ENCODE measurements at regions not wholly inside any gene's neighbourhood (a gene's known extent, or its start where the extent isn't known, plus 50 kb on each side); places are given as distances from the start of the nearest gene placed in this dataset.
"Not testable (repeated sequence)": the region's sequence is repeated elsewhere in the genome, so short reads cannot be mapped to it uniquely, and the experiment has no call there.

DNA sequence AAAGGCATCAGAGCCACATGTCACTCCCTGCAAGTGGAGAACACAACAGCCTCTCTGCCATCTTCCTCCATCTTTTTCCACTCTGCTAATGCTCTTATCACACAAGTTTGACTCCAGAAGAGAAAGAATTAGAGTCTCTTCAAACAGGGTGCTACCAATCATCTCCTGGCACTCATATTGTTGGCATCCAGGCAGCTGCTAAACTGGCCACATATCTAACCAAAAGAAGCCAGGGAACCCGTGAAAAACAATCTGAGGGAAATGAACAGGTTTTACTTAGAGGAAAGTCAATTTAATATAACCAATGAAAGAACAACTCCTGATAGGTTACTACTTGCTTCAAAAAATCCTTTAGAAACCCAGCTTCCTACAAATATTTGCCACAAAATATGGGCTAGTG lies 117.2 kb downstream of the SLC25A46 start:
- in situ Hi-C loops (cut with HindIII; ENCODE audit: low pct_ligation_motif_present, low pct_unique_long_range_greater_than_20kb, low sequenced_read_pairs): no loop called here
- DNase-seq: no peak

DNA sequence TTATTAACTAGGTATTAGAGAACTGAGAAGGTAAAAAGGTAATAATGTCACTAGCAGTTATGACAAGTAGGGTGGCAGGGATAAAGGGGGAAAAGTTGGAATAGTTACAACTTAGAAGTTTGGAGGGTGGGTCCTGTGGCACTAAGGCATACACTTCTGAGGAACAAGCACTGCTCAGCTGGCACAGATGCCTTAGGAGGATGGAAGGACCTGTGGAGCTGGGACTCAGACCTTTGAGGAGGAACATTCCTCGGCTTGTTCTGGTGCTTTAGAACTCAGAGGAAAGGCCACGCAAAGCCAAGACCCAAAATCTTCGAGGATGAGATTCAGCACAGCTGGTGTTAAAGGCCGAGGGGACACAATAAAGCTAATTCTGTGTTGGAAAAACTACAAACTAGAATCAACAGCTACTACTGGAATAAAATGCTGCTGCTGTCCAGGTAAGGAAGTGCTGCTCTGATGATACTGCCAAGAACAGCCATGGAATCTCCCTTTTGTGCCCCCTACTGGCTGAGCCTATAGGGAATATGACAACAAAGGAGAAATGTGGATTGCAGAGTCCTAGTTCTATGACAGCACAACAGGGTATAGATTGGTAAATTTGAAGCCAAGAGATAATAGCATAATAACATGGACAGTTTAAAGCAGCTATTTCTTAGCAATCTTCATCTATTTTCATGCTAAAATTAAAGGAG lies 126.7 kb downstream of the SLC25A46 start:
- in situ Hi-C loops (cut with HindIII; ENCODE audit: low pct_ligation_motif_present, low pct_unique_long_range_greater_than_20kb, low sequenced_read_pairs): no loop called here
- DNase-seq: peak; percentile 51

DNA sequence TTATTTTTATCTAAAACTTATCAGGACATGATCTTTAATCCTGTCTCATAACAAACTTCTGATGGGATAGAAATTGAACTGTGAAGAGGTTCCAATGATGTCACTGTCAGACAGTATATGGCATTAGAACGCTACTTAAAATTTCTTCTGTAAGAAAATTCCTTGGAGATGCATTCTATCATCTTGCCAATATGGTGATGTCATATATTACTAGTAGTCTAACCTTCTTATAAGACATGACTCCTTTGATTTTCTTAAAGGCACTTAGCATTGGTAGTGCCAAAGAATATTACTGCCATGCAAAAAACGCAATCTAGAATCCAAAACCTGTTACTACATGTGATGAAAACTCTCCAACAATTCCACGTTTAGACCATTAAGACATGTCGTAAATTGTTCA lies 131.1 kb downstream of the SLC25A46 start:
- in situ Hi-C loops (cut with HindIII; ENCODE audit: low pct_ligation_motif_present, low pct_unique_long_range_greater_than_20kb, low sequenced_read_pairs): no loop called here
- DNase-seq: no peak

DNA sequence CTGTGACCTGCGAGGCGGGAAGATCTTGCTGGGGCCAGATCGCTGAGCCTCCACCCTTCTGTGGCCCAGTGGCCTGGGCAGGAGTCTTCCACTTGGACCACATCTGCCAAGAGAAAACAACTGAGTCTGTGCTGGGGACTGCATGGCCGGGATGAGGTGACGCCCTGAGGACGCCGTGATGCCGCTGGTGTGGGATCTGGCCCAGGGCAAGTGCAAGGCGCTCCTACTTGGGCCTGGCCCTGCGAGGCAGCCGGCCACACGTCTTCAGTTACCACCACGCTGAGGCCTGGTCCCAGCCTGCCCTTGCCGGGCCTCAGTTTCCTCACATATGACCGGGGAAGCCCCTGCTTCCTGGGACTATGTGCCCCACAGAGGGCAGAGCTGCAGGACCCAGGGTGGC lies 133.4 kb downstream of the SLC25A46 start:
- no peak for DNase-seq
- in situ Hi-C loops (cut with HindIII; ENCODE audit: low pct_ligation_motif_present, low pct_unique_long_range_greater_than_20kb, low sequenced_read_pairs): no loop called here

DNA sequence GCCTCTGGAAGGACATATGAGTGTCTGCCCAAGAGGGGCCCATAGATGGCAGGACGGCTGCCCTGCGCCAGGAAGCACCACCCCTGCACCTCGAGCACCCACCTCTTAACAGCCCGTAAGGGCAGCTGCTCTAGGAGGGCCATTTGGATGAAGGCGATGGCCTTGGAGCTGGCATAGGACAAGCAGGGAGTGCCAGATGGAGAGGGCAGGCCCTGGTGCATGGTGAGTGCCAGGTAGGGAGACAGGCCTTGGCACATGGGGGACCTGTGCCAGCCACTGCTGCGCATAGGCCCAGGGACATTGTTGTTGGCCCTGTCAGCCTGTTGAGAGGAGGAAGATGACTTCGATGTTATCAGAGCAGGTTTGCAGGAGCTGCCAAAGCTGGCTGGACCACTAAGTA lies 134.2 kb downstream of the SLC25A46 start:
- no peak for DNase-seq
- in situ Hi-C loops (cut with HindIII; ENCODE audit: low pct_ligation_motif_present, low pct_unique_long_range_greater_than_20kb, low sequenced_read_pairs): no loop called here

DNA sequence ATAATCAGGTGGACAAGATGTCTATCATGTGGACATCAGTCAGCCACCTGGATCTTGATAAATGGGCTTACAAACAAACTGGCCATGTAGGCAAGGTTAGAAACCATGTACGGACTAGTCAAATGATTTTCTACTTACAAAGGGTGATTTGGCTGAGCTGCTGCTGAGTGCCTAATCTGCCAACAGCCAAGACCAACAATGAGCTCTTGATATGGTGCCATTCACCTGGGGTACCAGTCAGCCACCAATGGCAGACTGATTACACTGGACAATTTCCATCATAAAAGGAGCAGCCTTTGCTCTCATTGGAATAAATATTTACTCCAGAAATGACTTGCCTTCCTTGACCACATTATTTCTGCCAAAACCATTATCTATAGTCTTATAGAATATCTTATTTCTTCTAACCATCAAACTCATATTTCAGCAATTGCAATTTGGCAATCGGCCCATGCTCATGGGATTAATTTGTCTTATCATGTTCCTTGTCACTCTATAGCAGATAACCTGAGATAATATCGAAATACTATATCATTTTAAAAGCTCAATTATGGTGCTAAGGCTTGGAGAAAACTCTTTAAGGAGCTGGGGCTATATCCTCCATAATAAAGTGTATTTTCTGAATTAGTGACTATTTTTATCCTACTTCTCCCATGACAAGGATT lies 135.1 kb downstream of the SLC25A46 start:
- DNase-seq: no peak
- in situ Hi-C loops (cut with HindIII; ENCODE audit: low pct_ligation_motif_present, low pct_unique_long_range_greater_than_20kb, low sequenced_read_pairs): no loop called here

DNA sequence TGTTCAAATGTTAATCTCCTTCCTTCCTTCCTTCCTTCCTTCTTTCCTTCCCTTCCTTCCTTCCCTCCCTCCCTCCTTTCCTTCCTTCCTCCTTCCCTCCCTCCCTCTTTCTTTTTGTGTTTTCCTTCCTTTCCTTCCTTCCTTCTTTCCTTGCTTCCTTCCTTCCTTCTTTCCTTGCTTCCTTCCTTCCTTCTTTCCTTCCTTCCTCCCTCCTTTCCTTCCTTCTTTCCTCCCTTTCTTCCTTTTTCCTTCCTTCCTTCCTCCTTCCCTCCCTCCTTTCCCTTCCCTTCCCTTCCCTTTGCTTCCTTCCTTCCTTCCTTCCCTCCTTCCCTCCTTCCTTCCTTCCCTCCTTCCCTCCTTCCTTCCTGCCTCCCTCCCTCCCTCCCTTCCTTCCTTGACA lies 136.3 kb downstream of the SLC25A46 start:
- DNase-seq; in situ Hi-C loops (cut with HindIII; ENCODE audit: low pct_ligation_motif_present, low pct_unique_long_range_greater_than_20kb, low sequenced_read_pairs): not testable (repeated sequence)

DNA sequence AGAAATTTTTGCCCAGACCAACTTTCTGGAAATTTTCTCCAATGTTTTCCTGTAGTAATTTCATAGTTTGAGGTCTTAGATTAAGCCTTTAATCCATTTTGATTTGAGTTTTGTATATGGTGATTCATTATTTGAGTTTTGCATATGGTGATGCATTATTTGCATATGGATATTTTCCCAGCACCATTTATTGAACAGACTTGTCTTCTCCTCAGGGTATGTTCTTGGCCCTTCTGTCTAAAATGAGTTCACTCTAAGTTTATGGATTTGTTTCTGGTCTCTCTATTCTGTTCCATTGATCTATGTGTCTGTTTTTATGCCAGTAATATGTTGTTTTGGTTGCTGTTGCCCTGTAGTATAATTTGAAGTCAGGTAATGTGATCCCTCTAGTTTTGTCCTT lies 139.3 kb downstream of the SLC25A46 start:
- in situ Hi-C loops (cut with HindIII; ENCODE audit: low pct_ligation_motif_present, low pct_unique_long_range_greater_than_20kb, low sequenced_read_pairs): no loop called here
- DNase-seq: no peak

DNA sequence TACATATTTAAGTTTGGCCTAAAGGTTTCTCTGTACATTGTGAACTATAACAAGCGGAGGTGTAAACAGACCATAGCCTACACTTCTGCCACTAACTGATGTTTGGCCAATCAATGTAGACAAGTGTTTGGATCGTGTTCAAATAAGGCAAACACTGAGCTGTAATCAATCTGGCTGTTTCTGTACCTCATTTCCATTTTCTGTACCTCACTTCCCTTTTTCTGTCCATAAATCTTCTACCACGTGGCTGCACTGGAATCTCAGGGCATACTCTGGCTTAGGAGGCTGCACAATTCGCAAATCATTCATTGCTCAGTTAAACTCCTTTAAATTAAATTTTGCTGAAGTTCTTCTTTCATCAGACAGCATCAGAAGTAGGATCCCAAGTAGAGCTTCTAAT lies 140.9 kb downstream of the SLC25A46 start:
- DNase-seq: no peak
- in situ Hi-C loops (cut with HindIII; ENCODE audit: low pct_ligation_motif_present, low pct_unique_long_range_greater_than_20kb, low sequenced_read_pairs): no loop called here

DNA sequence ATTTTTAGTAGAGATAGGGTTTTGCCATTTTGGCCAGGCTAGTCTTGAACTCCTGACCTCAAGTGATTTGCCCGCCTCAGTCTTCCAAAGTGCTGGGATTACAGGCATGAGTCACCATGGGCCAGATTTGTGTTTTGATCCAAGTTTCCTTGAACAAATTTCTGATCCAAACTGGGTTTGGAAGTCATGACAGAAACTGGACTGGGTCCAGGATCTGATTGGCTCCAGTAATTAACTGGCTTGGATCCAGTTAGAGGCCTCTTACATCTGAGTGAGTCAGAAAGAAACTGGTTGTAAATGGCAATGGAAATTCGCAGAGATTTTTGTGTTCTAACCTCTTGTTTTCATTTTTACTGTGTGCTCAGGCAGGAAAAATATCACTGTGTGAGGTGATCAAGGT lies 141.6 kb downstream of the SLC25A46 start:
- peak; percentile 5 for DNase-seq
- in situ Hi-C loops (cut with HindIII; ENCODE audit: low pct_ligation_motif_present, low pct_unique_long_range_greater_than_20kb, low sequenced_read_pairs): no loop called here

DNA sequence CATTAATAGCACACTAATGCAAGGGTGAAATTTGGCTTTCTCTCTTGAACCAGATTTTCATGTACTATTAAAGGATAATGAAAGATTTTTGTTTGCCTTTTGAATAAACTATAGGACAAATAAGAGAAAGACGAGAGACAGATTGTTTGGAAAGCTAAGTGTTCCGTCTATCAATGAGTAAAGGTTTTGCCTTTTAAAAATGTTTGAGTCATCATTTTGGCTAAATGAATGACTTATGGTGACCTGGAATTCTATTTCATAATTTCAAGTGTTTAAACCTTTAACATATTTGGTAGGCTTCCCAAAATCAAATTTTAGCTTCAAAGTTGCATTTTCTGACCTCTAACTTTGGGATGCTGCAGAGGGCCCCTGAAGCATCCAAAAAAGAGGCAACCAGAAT lies 145.2 kb downstream of the SLC25A46 start:
- no peak for DNase-seq
- in situ Hi-C loops (cut with HindIII; ENCODE audit: low pct_ligation_motif_present, low pct_unique_long_range_greater_than_20kb, low sequenced_read_pairs): no loop called here

DNA sequence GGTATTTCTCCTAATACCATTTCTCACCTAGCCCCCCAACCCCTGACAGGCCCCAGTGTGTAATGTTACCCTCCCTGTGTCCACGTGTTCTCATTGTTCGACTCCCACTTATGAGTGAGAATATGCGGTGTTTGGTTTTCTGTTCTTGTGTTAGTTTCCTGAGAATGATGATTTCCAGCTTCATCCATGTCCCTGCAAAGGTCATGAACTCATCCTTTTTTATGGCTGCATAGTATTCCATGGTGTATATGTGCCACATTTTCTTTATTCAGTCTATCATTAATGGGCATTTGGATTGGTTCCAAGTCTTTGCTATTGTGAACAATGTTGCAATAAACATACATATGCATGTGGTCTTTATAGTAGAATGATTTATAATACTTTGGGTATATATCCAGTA lies 148.4 kb downstream of the SLC25A46 start:
- in situ Hi-C loops (cut with HindIII; ENCODE audit: low pct_ligation_motif_present, low pct_unique_long_range_greater_than_20kb, low sequenced_read_pairs); DNase-seq: not testable (repeated sequence)

DNA sequence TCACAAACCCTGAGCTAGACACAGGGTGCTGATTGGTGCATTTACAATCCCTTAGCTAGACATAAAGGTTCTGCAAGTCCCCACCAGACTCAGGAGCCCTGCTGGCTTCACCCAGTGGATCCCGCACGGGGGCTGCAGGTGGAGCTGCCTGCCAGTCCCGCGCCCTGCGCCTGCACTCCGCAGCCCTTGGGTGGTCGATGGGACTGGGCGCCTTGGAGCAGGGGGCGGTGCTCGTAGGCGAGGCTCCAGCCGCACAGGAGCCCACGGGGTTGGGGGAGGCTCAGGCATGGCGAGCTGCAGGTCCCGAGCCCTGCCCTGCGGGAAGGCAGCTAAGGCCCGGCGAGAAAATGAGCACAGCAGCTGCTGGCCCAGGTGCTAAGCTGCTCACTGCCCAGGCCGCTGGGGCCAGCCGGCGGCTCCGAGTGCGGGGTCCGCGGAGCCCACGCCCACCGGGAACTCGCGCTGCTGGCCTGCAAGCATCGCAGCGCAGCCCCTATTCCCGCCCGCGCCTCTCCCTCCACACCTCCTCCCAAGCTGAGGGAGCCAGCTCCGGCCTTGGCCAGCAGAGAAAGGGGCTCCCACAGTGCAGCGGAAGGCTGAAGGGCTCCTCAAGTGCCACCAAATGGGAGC lies 155.2 kb downstream of the SLC25A46 start:
- DNase-seq; in situ Hi-C loops (cut with HindIII; ENCODE audit: low pct_ligation_motif_present, low pct_unique_long_range_greater_than_20kb, low sequenced_read_pairs): not testable (repeated sequence)

DNA sequence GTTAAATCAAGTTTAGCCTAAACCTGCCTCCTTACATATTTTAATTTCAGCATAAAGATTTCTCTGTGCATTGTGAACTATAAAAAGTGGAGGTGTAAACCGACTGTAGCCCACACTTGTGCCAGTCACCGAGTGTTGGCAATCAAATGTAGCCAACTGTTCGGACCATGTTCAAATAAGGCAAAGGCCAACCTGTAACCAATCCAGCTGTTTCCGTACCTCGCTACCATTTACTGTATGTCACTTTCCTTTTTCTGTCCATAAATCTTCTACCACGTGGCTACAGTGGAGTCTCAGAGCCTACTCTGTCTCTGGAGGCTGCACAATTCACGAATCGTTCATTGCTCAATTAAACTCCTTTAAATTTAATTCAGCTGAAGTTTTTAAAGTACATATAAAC lies 156.0 kb downstream of the SLC25A46 start:
- DNase-seq: no peak
- in situ Hi-C loops (cut with HindIII; ENCODE audit: low pct_ligation_motif_present, low pct_unique_long_range_greater_than_20kb, low sequenced_read_pairs): no loop called here

DNA sequence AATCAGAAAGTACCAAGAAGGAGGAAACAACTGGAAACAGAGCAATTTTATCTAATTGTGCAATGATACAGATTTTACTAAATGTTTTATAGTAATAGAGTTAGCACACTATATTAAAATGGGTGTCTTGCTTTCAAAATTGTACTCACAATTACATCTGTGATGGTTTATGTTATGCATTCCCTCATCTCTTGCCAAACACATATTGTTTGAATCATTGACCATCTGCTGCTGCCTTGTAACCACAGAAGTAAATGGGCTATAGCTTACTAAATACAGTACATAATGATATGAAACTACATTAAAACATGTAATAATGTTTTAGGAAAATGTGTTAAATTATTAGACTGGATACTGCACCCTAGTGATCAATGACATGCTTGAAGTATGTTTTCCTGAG lies 158.1 kb downstream of the SLC25A46 start:
- no peak for DNase-seq
- in situ Hi-C loops (cut with HindIII; ENCODE audit: low pct_ligation_motif_present, low pct_unique_long_range_greater_than_20kb, low sequenced_read_pairs): no loop called here

DNA sequence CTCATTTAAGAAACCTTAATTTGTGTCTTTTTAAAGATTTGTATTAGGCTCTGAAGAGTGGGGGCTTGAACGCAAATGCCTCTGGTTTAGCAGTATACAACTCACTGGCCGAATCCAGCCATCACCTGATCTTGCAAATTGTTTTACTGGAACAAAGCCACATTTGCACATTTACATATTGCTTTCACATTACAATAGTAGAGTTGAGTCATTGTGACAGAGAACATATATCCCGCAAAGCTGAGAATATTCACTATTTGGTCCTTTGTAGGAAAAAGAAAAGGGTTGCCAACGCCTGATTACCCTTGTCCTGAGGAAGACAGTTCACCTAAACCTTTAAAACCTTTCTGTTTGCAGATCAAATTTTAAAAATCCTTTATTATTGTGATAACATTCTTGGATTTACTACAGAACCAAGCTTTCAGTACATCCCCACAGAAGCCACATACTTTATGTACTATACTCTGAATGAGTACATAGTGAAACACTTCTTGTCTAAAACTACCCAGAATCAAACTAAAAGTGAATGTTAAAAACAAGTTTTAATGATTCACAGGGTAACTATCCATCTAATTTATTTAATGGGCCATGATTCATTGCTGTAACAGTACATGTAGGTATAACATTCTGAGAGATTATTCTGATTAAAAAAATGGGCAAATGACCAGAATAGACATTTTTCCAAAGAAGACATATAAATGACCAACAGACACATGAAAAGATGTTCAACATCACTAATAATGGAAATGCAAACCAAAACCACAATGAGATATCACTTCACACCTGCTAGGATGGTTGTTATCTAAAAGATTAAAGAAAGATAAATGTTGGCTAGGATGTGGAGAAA lies 161.0 kb downstream of the SLC25A46 start:
- in situ Hi-C loops (cut with HindIII; ENCODE audit: low pct_ligation_motif_present, low pct_unique_long_range_greater_than_20kb, low sequenced_read_pairs): no loop called here
- DNase-seq: no peak

DNA sequence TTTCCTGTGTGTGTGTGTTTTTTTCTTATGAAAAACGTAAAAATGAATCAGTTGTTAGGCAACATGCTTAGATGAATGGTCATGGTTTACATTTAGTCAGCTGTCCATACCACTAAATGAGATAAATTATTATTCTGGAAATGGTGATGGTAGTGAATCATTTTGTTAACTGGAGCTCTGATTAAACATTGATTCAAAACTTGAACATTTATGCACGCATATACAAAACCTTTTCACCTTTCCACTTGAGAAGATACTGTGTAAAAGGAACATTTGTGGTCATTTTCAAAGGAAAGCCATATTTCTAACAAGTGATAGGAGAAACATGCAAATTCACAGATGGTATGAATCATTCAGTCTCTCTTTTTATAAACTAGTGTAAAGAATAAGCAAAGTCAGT lies 162.0 kb downstream of the SLC25A46 start:
- in situ Hi-C loops (cut with HindIII; ENCODE audit: low pct_ligation_motif_present, low pct_unique_long_range_greater_than_20kb, low sequenced_read_pairs): no loop called here
- DNase-seq: no peak

DNA sequence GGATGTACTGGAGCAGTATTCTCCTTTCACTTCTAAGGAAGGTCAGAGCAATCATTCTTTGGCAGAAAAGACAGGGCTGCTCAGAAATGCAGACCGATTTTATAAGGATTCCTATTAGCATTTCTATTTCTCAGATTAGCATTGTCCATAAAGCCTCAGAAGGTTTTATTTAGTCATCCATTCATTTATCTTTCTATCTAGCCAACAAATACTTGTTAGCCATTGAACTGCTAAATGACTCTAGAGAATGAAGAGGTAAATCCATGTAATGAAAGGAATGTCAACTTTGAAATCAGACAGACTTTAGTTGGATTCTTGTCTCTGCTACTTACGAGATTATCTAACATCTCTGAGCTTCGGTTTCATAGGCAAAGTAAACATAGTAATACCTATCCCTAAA lies 165.2 kb downstream of the SLC25A46 start:
- no peak for DNase-seq
- in situ Hi-C loops (cut with HindIII; ENCODE audit: low pct_ligation_motif_present, low pct_unique_long_range_greater_than_20kb, low sequenced_read_pairs): no loop called here

DNA sequence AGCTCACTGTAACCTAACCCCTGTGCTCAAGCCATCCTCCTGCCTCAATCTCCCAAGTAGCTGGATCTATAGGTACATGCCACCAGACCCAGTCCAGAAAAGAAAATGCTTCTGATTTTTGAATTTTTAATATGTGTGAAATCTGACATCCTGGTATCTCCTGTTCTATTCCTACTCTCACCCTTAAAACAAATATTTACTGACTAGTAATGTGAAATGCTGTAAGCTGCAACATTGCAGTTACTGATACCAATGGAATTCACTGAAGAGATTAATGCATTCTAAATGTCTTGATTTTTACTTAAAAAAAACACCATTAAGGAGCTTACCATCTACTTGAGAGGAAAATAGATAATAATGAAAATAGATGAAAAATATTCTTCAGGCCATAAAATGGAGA lies 162.7 kb upstream of the TSLP start:
- no peak for DNase-seq
- in situ Hi-C loops (cut with HindIII; ENCODE audit: low pct_ligation_motif_present, low pct_unique_long_range_greater_than_20kb, low sequenced_read_pairs): no loop called here

Measured in ACHN (cell line).